GM10266 (cell line): ENCODE measurements at regions not wholly inside any gene's neighbourhood (a gene's known extent, or its start where the extent isn't known, plus 50 kb on each side); places are given as distances from the start of the nearest gene placed in this dataset.
"Not testable (repeated sequence)": the region's sequence is repeated elsewhere in the genome, so short reads cannot be mapped to it uniquely, and the experiment has no call there.

Experiments
- DNase-seq: peaks from one replicate; pipeline ENCODE4 v3.0.0; 2012; ENCODE audit errors: extremely low spot score
- CTCF ChIP-seq: IDR thresholded peaks from 2 replicates; pipeline ENCODE4 v1.5.1; 2012; ENCODE audit warnings: mild to moderate bottlenecking, low read depth; ENCODE audit not compliant: control insufficient read depth, insufficient read depth; ENCODE audit errors: missing control alignments

- TF ChIP-seq CTCF, result no peak
- DNase-seq, result no peak
Measured at GRCh38 chr5:97276474-97277120, 93.5 kb upstream of the RIOK2 start.

DNA sequence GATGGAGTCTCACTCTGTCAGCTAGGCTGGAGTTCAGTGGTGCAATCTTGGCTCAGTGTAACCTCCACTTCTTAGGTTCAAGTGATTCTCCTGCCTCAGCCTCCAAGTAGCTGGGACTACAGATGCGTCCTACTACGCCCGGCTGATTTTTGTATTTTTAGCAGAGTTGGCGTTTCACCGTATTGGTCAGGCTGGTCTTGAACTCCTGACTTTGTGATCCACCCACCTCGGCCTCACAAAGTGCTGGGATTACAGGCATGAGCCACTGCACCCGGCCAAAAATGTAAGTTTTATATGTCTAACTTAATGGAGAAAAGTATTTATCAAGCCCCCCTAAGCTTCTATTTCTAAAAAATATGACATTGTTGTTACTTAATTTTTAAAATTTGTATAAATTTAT is 98.2 kb upstream of the RIOK2 start:
- TF ChIP-seq CTCF, result no peak
- DNase-seq, result no peak

DNA sequence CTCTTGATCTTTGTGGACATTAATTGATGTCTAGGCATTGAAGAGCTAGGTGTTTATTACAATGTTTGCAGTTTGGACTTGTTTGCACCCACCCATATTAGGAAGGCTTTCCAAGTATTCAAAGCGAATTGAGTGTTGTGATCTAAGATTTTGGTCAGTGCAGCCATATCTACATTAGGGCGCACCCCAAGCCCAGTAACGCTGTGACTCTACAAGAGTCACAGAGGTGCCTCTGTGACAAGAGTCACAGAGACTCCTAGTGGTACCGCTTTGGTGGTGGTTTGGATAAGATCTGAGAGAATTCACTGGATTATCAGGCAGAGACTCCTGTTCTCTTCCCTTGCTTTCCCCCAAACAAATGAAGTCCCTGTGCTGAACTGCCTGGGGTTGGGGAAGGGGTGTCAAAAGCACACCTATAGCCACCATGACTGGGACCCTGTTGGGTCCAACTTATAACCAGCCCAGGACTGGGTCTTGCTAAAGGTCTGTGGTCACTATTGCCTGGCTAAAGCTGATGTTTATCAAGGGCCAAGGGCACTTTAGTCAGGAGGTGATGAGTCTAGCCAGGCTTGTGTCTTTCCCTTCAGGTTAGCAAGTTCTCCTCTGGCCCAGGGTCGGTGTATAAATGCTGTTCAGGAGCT is 114.1 kb upstream of the RIOK2 start:
- peak; percentile 52 for TF ChIP-seq CTCF
- peak; percentile 61 for DNase-seq

DNA sequence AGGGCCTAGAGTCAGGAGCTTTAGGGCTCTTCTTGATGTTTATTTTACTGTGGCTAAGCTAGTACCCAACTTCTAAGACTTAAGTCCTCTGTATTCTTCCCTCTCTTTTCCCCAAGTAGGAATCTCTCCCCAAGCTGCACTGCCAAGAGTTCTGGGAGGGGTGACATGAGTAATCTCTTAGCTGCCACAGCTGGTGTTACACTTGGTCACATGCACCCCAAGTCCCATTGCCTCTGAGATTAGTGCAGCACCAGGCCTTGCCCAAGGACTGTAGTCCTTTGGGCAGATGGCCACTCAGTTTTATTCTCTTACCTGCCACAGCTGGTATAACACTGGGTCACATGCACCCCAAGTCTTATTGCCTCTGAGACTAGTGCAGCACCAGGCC is 114.7 kb upstream of the RIOK2 start:
- no peak for TF ChIP-seq CTCF
- DNase-seq, result no peak

- not testable (repeated sequence) for DNase-seq
Measured at GRCh38 chr5:97301181-97301580, 118.1 kb upstream of the RIOK2 start.

- DNase-seq, result no peak
- TF ChIP-seq CTCF, result no peak
Measured at GRCh38 chr5:97338729-97339128, 155.7 kb upstream of the RIOK2 start.

DNA sequence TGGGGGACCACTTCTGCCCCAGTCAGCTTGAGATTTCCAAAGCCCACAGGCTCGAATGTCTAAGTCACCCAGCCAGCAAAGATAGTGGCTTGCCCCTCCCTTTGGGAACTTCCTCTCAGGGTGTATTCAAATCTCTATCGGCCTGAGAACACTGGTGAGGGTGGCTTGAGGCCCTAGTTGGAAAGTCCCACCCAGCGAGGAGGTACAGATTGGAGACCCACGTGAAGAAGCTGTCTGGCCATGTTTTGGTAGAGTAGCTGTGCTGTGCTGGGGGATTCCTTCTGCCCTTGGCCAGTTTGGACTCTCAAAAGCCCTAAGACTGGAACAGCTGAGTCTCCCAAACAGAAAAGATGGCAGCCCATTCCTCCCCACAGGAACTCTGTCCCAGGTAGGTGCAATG is 172.7 kb upstream of the RIOK2 start:
- no peak for TF ChIP-seq CTCF
- DNase-seq, result peak; percentile 39
